ENCODE measurements at regions not wholly inside any gene's neighbourhood (a gene's known extent, or its start where the extent isn't known, plus 50 kb on each side); places are given as distances from the start of the nearest gene placed in this dataset.

DNA sequence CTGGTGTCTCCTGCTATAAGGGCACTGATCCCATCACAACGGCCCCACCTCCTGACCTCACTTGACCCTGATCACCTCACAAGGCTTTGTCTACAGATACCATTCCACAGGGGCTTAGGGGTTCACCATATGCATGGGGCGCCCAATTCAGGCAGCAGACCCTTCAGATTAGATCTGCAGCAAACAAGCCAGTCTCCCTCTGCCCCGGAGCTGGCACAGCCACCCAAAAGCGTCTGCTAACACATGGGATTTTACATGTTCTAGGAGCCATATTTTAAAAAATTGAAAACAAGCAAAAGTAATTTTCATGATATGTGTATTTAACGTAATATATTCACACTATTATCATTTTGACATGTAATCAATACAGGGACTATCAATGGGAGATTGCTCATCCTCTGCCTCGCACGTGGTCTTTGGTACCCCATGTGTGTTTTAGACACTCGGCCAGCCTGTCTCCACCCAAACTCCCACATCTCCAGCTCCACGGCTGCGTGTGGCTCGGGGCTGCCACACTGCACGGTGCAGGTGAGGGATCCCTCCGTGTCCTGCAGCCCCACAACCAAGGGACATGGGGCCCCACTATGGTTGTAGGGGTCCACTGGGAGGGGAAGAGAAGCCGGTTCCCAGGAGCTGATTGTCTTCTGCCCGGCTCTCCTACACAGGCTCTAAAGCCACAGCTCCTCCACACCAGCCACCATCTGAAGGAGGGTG lies 107.6 kb downstream of the RBFOX3 start:
- TF ChIP-seq, protein P1, sequence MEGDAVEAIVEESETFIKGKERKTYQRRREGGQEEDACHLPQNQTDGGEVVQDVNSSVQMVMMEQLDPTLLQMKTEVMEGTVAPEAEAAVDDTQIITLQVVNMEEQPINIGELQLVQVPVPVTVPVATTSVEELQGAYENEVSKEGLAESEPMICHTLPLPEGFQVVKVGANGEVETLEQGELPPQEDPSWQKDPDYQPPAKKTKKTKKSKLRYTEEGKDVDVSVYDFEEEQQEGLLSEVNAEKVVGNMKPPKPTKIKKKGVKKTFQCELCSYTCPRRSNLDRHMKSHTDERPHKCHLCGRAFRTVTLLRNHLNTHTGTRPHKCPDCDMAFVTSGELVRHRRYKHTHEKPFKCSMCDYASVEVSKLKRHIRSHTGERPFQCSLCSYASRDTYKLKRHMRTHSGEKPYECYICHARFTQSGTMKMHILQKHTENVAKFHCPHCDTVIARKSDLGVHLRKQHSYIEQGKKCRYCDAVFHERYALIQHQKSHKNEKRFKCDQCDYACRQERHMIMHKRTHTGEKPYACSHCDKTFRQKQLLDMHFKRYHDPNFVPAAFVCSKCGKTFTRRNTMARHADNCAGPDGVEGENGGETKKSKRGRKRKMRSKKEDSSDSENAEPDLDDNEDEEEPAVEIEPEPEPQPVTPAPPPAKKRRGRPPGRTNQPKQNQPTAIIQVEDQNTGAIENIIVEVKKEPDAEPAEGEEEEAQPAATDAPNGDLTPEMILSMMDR (IDR thresholded peaks at IDR 0.05; ENCODE audit: low read depth, low read length), result no peak
- DNase-seq (ENCODE audit: low read depth, low spot score), result no peak
- in situ Hi-C loops (cut with HindIII; ENCODE audit: low sequenced_read_pairs), result no loop called here
- H3K4me3 ChIP-seq (ENCODE audit: low read depth, low read length), result no peak overlapping the region

DNA sequence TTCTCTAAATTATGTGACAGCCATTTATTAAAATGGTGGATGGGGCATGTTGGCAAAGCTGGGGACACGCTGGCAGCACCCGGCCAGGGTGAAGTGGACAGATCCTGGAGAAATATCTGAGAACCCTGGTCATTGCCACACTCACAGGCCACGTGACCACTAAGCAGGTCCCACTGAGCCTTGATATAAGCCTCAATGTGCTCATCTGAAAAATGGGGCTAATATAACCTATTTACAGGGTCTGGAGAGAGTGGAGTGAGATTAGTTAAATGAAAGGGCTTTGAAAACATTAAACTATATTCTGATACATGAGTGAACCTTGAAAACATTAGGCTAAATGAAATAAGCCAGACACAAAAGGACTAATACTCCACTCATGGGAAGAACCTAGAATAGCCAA lies 108.9 kb downstream of the RBFOX3 start:
- TF ChIP-seq, protein P1 (IDR thresholded peaks at IDR 0.05; ENCODE audit: low read depth, low read length), result no peak
- in situ Hi-C loops (cut with HindIII; ENCODE audit: low sequenced_read_pairs), result no loop called here

DNA sequence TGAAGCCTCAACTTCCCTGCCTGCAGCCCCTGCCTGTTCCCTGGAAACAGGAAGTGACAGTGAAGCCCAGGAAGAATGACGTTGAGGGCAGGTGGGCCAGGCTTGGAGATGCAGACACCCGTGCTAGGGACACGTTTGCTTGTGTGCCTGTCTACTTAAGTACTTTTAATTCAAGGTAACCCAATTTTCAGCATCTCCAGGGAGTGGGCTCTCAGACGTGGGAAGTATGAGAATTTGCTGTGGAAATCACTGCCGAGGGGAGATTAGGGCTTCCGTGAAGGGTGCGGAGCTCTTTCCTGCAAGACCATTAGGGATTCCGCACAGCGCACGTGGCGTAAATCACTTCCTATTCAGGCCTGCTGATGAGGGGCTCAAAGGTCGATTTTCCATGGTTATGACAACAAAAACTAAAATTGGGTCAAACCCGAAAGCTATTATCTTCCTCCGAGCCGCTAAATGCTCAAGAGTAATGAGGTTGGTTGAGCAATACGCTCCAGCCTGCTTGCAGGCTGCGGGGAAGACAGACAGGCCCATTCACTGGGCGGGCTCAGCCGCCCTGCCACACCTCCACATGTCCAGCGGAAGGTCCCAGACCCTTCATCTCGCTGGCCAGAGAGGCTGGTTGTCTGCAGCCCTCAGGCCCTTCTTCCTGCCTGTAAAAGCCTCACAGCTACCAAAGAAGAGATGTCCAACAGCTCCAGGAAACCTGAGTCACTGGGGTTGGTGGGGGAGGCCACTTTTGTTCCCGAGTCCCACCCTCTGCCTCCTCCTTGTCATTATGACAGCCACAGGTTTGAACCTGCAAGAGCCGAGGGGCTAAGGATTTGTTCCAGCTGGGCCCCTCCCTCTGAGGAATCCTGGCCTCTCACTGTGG lies 109.9 kb downstream of the RBFOX3 start:
- TF ChIP-seq, protein P1 (IDR thresholded peaks at IDR 0.05; ENCODE audit: low read depth, low read length), result no peak
- H3K4me3 ChIP-seq (ENCODE audit: low read depth, low read length), result no peak overlapping the region
- no peak for DNase-seq (ENCODE audit: low read depth, low spot score)
- in situ Hi-C loops (cut with HindIII; ENCODE audit: low sequenced_read_pairs), result no loop called here

More for the DNA sequence above, 108.9 kb downstream of the RBFOX3 start:
- H3K4me3 ChIP-seq (ENCODE audit: low read depth, low read length), result no peak overlapping the region
- no peak for DNase-seq (ENCODE audit: low read depth, low spot score)

DNA sequence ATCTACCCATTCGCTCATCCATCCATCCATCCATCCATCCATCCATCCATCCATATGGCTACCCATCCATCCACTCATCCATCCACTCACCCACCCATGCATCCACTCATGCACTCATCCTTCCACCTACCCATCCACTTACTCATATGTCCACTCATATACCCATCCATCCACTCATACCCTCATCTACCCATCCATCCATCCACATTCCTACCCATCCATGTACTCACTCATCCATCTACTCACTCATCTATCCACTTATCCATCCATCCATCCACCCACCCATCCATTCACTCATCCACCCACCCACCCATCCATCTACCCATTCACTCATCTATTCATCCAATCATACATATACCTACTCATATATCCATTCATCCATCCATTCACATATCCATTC lies 112.0 kb downstream of the RBFOX3 start:
- in situ Hi-C loops (cut with HindIII; ENCODE audit: low sequenced_read_pairs), result no loop called here
- TF ChIP-seq, protein P1 (IDR thresholded peaks at IDR 0.05; ENCODE audit: low read depth, low read length), result no peak
- no peak for DNase-seq (ENCODE audit: low read depth, low spot score)
- H3K4me3 ChIP-seq (ENCODE audit: low read depth, low read length), result no peak overlapping the region

DNA sequence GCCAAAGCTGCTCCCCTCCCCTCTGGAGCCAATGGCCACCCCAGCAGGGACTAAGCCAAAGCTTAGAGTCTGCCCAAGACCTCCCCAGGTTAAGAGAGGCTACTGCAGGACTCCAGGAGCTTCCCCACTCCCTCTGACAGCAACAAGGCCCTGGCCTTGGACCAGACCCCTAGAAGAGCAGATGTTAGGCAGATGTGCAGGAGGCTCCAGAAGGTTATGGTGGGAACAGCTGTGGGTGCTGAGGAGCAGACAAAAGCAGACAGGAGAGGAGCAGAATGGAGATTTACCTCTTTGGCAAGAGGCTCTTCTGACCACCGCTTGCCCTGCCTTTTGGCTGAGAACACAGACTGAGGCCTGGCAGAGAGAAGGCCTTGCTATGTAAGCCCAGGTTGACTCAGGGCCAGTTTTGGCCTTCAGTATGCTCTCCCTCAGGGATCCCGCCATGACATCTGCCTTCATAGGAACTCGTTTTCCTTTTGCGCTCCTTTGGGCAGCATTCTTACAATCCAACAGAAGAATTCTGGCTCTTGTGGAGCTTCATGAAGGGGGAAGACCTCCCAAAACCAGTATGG lies 113.0 kb downstream of the RBFOX3 start:
- TF ChIP-seq, protein P1 (IDR thresholded peaks at IDR 0.05; ENCODE audit: low read depth, low read length), result no peak
- DNase-seq (ENCODE audit: low read depth, low spot score), result no peak
- in situ Hi-C loops (cut with HindIII; ENCODE audit: low sequenced_read_pairs), result no loop called here
- no peak overlapping the region for H3K4me3 ChIP-seq (ENCODE audit: low read depth, low read length)

DNA sequence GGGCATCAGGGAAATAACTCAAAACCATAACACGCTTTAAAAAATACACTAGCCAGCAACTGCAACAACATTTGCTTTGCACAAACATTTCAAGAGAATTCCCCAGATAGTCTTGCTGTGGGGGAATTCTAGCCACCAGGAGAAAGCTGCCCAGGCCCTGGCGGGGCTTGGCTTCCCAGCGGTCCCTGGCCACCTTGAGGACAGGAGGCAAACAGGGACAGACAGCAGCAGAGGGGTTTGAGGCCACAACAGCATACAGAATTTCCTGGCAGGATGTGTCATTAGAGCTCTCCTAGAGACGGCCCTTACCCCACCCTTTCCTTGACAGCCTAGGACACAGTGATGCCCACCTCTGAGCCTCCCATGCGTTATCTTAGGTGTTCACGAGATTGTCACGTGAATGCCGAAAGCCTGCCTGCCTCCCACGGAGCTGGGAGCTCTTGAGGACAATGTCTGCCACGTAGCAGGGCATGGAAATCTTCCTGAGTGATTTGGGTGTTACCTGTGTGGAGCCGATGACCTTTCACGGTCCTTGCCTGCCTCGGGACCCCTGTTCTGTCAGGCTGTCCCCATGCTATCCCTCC lies 114.3 kb downstream of the RBFOX3 start:
- TF ChIP-seq, protein P1 (IDR thresholded peaks at IDR 0.05; ENCODE audit: low read depth, low read length), result no peak
- DNase-seq (ENCODE audit: low read depth, low spot score), result no peak
- in situ Hi-C loops (cut with HindIII; ENCODE audit: low sequenced_read_pairs), result no loop called here
- no peak overlapping the region for H3K4me3 ChIP-seq (ENCODE audit: low read depth, low read length)
